ENCODE measurements at regions not wholly inside any gene's neighbourhood (a gene's known extent, or its start where the extent isn't known, plus 50 kb on each side); places are given as distances from the start of the nearest gene placed in this dataset.

DNA sequence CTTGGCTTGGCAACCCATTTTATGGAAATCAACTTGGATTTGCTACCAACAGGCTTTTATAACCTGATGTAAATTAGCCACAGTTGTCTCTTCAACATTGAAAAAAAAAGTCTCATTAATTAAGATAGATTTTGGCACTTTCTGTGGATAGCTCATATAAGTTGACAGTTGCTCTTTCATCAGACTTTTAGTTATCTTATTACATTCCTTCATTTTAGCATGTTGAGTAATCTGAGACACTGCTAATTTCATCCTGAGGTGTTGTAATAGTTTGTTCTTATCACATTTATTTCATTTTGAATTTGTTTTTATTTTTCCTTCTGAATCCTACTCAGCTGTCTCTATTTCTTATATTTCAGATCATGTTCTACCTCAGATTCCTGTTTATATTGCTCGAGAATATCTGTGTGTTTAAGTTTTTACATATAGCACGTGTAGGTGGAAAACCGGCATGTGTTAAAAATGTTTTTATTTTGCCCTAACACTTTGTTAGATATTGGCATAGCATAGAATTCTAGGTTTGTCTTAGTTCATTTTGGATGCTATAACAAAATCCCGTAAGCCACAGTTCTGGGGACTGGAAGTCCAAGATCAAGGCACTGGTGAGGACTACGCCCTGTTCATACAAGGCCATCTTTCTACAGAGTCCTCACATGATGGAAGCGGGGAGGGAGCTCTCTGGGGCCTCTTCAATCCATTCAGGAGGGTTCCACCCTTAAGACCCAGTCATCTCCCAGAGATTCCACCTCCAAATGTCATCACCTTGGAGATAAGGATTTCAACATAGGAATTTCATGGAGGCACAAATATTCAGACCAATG lies 239.4 kb downstream of the COL4A1 start:
- TF ChIP-seq POLR2AphosphoS5 (IDR thresholded peaks at IDR 0.05) (no peak), POLR2A (IDR thresholded peaks at IDR 0.05; ENCODE audit: low read depth) (no peak)
- TF ChIP-seq, protein P1, sequence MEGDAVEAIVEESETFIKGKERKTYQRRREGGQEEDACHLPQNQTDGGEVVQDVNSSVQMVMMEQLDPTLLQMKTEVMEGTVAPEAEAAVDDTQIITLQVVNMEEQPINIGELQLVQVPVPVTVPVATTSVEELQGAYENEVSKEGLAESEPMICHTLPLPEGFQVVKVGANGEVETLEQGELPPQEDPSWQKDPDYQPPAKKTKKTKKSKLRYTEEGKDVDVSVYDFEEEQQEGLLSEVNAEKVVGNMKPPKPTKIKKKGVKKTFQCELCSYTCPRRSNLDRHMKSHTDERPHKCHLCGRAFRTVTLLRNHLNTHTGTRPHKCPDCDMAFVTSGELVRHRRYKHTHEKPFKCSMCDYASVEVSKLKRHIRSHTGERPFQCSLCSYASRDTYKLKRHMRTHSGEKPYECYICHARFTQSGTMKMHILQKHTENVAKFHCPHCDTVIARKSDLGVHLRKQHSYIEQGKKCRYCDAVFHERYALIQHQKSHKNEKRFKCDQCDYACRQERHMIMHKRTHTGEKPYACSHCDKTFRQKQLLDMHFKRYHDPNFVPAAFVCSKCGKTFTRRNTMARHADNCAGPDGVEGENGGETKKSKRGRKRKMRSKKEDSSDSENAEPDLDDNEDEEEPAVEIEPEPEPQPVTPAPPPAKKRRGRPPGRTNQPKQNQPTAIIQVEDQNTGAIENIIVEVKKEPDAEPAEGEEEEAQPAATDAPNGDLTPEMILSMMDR (IDR thresholded peaks at IDR 0.05) = no peak
